CMK (cell line): ENCODE measurements at regions not wholly inside any gene's neighbourhood (a gene's known extent, or its start where the extent isn't known, plus 50 kb on each side); places are given as distances from the start of the nearest gene placed in this dataset.
"Not testable (repeated sequence)": the region's sequence is repeated elsewhere in the genome, so short reads cannot be mapped to it uniquely, and the experiment has no call there.

Experiments used
- DNase-seq: peaks from one replicate; pipeline ENCODE4 v3.0.0-alpha.2; 2010; ENCODE audit warnings: low read depth

- no peak for DNase-seq
These were observed 208.0 kb upstream of the GALNT2 start for GRCh38 chr1:229859026-229859425.

- no peak for DNase-seq
These were observed 206.1 kb upstream of the GALNT2 start for GRCh38 chr1:229860926-229861325.

- DNase-seq: no peak
These were observed 204.8 kb upstream of the GALNT2 start for GRCh38 chr1:229862017-229862774.

GRCh38 chr1:229863651-229864545, 203.1 kb upstream of the GALNT2 start:
- no peak for DNase-seq

DNA sequence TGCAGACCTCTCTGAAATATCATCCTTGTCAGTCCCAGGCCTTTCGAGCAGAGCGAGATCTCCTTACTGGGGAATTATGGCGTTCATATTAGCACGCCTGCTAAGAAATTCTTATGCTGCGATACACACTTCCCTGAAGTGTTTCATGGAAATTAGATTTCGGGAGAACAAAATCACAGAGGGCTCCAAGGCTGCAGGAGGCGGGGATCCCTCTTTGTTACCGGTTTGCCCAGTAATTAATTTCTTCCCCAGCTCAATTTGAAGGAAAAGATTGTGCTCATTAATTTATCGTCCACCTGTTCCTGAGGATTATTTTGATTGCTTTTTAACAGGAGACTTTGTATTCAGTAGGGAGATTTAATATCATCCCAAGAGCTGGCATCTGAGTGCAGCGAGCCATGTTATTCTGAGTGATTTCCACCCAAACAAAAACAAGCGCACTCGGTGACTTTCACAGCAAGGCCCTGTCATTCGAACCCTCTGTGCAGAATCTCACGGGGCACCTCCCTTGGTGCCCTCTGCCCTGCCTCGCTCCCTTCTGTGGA, 202.3 kb upstream of the GALNT2 start:
- DNase-seq: no peak

GRCh38 chr1:229865321-229865720, 201.7 kb upstream of the GALNT2 start:
- not testable (repeated sequence) for DNase-seq

GRCh38 chr1:229867726-229868125, 199.3 kb upstream of the GALNT2 start:
- no peak for DNase-seq

DNA sequence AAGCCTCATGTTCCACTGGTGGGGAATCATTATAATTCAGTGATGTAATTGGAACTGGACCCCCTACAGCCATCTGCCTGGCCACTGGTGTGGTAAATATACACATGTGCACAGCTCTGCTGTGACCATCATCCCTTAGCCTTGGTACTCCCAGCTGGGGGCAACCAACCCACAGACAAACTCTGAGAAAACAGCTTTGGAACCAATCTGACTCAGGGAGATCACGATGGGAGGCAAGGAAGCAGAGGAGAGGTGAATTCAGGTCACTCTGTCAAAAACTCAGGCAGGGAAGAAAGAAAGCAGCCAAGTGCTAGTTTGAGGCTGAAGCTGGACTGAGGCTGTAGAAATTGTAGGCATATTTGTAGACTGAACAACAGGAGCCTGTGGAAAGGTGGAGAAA, 197.8 kb upstream of the GALNT2 start:
- no peak for DNase-seq

DNA sequence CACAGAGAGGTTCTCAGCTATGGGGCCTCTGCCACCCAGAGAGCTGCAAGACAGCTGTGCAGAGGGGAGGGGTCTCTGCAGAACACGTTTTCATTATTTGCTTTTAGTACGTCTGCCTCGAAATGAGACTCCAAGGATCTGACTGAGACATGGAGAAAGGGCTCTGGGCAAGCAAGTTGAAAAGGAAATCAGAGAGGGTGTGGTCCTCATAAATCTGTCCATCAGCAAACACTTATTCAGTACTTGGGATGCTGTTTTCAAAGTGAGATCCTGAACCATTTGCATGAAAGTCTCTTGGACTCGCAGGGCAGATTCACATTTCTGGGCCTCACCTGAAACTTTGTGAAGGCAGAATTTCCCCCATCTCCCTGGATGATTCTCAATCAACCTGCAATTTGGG, 197.4 kb upstream of the GALNT2 start:
- no peak for DNase-seq

GRCh38 chr1:229870381-229870780, 196.7 kb upstream of the GALNT2 start:
- no peak for DNase-seq

- DNase-seq: no peak
These were observed 195.9 kb upstream of the GALNT2 start for GRCh38 chr1:229871078-229871676.

GRCh38 chr1:229874136-229874535, 192.9 kb upstream of the GALNT2 start:
- no peak for DNase-seq

DNA sequence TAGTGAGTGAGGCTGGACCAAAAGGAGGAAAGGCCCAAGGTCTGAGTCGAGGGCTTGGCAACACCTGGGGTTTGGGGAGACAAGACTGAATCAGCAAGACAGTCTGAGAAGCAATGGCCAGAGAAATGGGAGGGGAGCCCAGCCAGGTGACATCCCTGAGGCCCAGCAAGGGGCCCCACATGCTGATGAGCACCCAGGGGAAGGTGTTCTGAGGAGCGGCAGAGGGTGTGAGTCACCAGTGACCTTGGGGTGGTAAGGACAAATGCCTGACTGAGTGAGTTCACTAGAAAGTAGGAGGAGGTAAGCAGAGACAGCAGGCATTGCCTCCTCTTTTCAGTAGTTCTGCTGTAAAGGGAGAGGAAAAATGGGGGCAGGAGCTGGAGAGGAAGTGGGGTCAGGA, 192.4 kb upstream of the GALNT2 start:
- no peak for DNase-seq

DNA sequence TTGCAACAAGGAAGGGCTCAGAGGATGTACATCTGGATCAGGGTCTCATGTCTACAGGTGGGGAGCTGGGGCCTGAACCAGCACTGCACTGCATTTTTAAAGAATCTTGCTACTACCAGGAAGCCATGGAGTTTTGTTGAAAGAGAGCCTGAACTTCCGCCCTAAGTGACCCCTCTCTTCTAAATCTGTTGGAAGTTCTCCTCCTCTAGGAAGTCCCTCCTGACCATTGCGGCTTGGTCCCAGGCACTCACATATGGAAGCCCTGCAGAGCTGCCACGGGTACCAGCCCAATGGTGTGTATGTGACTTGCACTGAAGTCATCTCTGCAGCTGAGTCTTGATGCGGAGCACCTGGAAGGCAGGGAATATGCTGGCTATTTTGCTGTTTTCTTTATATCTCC, 192.0 kb upstream of the GALNT2 start:
- DNase-seq: no peak

DNA sequence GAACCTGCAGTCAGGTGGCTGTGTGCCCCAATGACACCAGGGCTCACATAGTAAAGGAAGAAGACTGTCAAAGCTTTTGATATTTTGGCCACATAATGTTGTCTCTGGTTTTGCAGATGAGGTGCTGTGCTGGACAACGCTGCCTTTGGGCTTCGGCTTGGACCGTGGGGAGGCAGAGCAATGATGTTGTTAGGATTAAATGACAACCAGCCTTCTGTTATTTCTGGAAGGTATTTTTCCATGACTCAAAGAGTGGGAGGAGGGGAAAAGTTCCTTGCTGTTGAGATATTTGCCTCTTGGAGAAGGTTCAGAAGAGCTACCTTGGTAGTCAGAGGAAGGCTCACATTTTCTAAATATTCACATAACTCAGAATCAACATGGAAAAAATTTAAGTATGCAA, 187.3 kb upstream of the GALNT2 start:
- no peak for DNase-seq

DNA sequence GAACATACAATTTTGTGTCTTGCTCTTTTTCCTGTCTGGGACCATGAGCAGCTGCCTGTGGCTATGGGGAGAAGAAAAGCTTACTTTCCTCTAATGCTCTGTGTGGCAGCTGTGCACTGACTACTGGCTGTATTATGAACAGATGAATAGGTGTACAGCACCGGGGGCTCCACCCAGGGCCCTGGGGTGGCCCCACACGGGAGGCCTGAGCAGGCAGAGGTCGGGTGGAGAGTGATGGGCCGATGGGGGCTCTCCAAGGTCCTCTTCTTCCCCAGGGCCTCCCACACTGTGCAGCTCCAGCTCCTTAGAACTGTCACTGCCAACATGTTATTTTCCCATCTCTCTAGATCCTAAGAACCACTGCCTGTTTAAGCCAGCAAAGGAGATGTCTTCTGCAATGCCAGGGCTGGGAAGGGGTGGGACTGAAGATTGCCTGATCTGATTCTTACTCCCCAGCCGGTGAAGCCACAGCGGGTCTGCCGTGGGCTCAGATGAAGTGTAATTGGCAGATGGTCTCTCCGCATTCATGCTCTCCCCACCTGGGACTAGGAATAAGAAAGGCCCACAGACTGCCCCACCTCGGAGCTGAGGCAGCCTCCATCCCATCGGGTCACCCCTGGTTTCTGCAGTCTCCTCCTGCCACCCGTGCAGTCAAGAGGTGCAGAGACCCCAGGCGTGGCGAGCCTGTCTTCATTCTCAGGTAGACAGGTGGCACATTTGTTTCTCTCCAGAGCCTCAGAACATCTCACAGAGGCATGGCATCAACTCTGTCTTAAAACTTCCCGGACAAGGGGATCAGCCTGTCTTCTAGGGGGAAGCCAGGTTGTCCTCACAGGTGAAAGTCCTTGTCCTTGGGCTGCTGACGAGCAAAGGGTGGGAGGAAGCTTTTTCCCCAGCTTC, 186.5 kb upstream of the GALNT2 start:
- no peak for DNase-seq

DNA sequence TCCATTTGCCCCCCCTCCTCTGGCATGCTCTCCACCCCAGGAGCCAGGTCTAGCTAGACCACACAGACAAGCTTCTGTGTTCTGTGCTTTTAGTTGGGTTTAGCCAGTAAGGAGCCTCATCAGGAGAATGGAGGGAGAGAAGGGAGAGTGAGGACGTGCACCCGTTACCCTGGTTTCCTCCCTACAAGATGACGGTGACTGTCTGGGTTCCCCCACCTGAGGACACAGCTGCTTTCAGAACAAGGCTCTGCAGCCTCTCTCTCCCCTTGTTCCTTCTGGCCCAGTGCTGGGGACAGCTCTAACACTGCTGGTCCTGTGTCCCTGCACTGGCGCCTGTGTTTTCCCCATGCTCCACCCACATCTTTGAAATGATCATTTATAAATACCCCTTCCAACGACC, 184.4 kb upstream of the GALNT2 start:
- DNase-seq: no peak

DNA sequence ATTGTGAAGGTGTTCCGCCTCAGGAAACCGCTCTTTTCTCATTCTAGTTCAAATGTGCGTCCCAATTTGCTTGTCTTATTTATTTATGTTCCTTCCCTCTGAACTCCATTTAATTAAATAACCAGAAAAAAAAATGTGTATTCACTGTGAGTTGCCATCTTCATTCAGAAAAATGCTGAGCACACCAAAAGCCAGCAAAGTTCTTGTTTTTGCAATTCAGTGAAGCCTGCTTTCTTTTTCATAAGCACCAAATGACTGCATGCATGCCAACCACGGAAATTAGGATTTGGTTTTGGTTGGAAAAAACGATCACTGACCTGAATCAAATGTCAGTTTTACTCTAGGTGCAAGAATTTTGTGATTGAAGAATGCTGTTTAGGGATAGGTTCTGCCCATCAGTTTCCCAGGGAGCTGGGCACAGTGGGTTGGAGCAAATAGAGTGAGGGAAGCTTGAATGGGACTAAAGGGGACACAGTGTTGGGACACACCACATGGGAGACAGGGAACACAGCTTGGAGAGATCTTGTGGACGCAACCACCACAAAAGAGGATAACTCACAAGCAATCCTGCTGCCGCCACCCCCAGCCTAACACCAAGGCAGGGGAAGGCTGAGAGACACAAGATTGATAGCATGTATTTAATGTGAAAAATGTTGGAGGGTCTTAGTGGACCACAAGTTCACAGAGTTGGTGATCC, 183.4 kb upstream of the GALNT2 start:
- no peak for DNase-seq

- DNase-seq: peak; percentile 4
These were observed 182.3 kb upstream of the GALNT2 start for GRCh38 chr1:229884765-229885164.

- DNase-seq: no peak
These were observed 181.2 kb upstream of the GALNT2 start for GRCh38 chr1:229885568-229886495.
